ENCODE measurements at regions not wholly inside any gene's neighbourhood (a gene's known extent, or its start where the extent isn't known, plus 50 kb on each side); places are given as distances from the start of the nearest gene placed in this dataset.
"Not testable (repeated sequence)": the region's sequence is repeated elsewhere in the genome, so short reads cannot be mapped to it uniquely, and the experiment has no call there.

- no peak for DNase-seq
- in situ Hi-C loops (cut with HindIII; ENCODE audit: low pct_ligation_motif_present, low pct_unique_long_range_greater_than_20kb, low sequenced_read_pairs), result no loop called here
Observed at GRCh38 chr18:10245846-10246175, 208.6 kb upstream of the APCDD1 start.

DNA sequence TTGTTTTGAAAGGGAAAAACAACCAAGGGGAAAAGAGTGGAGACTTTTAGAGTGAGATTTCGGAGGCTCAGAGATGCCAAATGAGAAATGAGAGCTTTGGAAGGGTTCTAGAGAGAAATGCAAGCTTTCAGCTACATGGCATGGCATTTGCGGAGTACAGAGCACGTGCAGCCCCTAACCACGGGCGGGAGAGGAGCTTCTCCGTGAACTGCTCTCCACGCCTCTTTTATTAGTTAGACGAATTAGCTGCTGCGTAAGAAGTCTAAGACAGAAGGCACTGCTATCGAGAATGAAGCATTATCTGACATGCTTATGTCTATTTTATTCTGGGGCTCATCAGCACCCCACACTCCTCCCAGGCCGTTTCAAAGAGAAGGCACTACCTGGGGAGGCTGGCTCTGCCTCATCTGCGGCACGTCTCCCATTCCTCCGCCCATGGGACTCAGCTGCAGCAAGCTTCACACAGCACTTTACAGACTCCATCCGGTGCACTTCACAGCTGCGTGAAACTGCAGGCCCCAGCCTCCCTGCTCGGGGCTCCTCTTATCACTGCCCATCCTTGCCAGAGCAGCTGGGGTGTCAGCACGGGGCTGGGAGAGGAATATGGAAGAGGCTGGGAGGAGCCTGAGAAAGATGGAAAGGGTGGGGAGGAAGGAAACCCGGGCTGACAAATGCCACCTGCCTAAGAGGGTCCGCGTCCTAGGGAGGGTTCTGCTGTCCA is 207.3 kb upstream of the APCDD1 start:
- DNase-seq, result no peak
- in situ Hi-C loops (cut with HindIII; ENCODE audit: low pct_ligation_motif_present, low pct_unique_long_range_greater_than_20kb, low sequenced_read_pairs), result no loop called here

DNA sequence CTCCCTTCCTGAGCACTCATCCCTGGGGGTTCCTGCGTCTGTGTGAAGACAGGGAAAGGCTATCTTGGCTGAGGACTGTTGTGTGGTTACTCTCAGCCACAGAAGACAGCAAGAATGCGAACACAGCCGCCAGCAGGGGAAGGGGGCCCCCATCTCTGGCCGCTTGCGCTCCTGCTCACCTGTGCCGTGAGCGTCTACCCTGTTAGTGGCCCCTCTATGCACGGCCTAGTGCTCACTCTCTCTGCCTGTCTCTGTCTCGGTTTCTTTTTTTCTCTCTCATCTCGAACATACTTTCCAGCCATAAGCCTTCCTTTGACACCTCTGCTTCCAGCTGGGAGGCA is 206.7 kb upstream of the APCDD1 start:
- DNase-seq, result no peak
- in situ Hi-C loops (cut with HindIII; ENCODE audit: low pct_ligation_motif_present, low pct_unique_long_range_greater_than_20kb, low sequenced_read_pairs), result no loop called here

GRCh38 chr18:10248738-10249137 is 205.7 kb upstream of the APCDD1 start:
- in situ Hi-C loops (cut with HindIII; ENCODE audit: low pct_ligation_motif_present, low pct_unique_long_range_greater_than_20kb, low sequenced_read_pairs), result no loop called here
- DNase-seq, result no peak

- in situ Hi-C loops (cut with HindIII; ENCODE audit: low pct_ligation_motif_present, low pct_unique_long_range_greater_than_20kb, low sequenced_read_pairs), result no loop called here
- DNase-seq, result no peak
Observed at GRCh38 chr18:10249270-10249669, 205.2 kb upstream of the APCDD1 start.

- in situ Hi-C loops (cut with HindIII; ENCODE audit: low pct_ligation_motif_present, low pct_unique_long_range_greater_than_20kb, low sequenced_read_pairs), result no loop called here
Observed at GRCh38 chr18:10249801-10250200, 204.6 kb upstream of the APCDD1 start.

GRCh38 chr18:10252494-10252893 is 201.9 kb upstream of the APCDD1 start:
- in situ Hi-C loops (cut with HindIII; ENCODE audit: low pct_ligation_motif_present, low pct_unique_long_range_greater_than_20kb, low sequenced_read_pairs), result no loop called here

More at GRCh38 chr18:10249801-10250200, 204.6 kb upstream of the APCDD1 start:
- no peak for DNase-seq

GRCh38 chr18:10252952-10253705 is 201.3 kb upstream of the APCDD1 start:
- DNase-seq, result no peak
- in situ Hi-C loops (cut with HindIII; ENCODE audit: low pct_ligation_motif_present, low pct_unique_long_range_greater_than_20kb, low sequenced_read_pairs), result no loop called here

More at GRCh38 chr18:10252494-10252893, 201.9 kb upstream of the APCDD1 start:
- DNase-seq, result no peak

DNA sequence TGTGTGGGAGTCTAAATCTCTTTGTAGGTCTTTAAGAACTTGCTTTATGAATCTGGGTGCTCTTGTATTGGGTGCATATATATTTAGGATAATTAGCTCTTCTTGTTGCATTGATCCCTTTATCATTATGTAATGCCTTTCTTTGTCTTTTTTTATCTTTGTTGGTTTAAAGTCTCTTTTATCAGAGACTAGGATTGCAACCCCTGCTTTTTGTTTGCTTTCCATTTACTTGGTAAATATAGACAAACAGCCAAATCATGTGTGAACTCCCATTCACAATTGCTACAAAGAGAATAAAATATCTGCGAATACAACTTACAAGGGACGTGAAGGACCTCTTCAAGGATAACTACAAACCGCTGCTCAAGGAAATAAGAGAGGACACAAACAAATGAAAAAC is 198.2 kb upstream of the APCDD1 start:
- in situ Hi-C loops (cut with HindIII; ENCODE audit: low pct_ligation_motif_present, low pct_unique_long_range_greater_than_20kb, low sequenced_read_pairs); DNase-seq: not testable (repeated sequence)

DNA sequence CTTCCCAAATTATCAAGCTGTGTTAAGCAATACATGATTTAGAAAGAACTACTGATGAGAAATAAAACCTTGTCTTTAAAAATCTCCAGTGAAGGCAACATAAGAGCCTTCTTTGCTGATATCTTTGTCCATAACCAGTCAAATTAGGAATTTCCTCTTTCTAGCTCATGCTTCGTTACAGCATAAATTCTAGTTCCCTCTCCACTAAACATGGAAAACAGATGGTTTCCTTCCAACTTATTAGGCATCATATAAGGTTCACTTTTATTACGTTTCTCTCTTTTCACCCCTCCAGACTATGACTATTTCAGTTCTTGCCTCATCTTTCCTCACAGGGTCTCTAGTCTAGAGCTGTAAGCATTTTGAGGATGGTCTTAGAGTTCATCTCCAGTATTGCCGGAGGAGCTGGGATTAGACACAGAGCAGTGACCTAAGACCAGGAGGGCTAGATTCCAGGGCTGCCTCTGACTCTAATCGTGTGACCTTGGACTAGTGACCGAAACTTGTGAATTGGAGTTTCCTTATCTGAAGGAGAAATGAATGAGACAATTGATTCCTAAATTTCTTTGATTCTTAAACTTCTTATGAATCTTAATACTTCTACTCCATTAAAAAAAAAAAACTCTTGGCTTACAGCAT is 195.5 kb upstream of the APCDD1 start:
- DNase-seq, result no peak
- in situ Hi-C loops (cut with HindIII; ENCODE audit: low pct_ligation_motif_present, low pct_unique_long_range_greater_than_20kb, low sequenced_read_pairs), result no loop called here

- DNase-seq, result no peak
- in situ Hi-C loops (cut with HindIII; ENCODE audit: low pct_ligation_motif_present, low pct_unique_long_range_greater_than_20kb, low sequenced_read_pairs), result no loop called here
Observed at GRCh38 chr18:10259901-10260300, 194.5 kb upstream of the APCDD1 start.

DNA sequence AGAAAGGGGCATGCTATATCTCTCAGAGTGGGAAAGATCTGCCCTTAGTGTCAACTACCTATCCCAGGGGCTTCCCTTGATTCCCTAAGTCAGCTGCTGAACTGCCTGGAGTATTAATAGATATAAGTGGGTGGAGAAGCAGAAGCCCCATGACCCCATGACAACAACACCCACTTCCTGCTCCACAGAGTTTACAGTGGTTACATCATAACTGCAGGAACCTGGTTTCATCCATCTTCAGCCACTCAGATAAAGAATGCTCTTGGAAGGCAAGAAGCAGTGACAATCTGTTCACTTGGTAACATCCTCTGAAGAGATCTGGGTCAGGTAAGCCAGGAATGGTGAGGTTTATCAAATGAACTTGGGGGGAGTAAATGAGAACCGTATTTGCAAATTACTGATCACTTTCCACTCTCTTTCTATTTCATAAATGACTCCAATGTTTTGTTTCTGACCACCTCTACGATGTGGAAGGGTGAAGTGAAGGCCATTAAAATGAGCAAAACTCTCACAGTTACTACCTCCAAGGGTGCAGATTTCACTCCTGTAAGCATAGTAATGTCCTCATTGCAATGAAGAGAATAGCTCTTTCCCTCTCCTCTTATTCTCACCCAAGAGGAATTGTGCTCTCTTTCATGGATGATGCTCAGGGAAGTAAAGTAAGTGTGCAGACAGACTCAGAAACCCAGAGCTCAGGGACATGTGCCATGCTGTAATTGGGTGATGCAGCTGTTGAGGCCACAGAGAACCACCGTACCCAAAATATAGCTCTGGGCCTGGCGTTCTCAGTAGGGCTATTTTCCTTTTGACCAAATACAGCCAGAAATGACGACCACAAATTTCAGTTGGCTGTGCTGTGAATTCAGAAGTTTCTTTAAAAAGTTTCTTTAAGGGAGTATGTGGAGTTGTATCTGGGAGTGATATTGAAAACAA is 192.8 kb upstream of the APCDD1 start:
- in situ Hi-C loops (cut with HindIII; ENCODE audit: low pct_ligation_motif_present, low pct_unique_long_range_greater_than_20kb, low sequenced_read_pairs), result no loop called here
- DNase-seq, result no peak

- DNase-seq, result no peak
- in situ Hi-C loops (cut with HindIII; ENCODE audit: low pct_ligation_motif_present, low pct_unique_long_range_greater_than_20kb, low sequenced_read_pairs), result no loop called here
Observed at GRCh38 chr18:10262566-10262965, 191.9 kb upstream of the APCDD1 start.

GRCh38 chr18:10264260-10264659 is 190.2 kb upstream of the APCDD1 start:
- in situ Hi-C loops (cut with HindIII; ENCODE audit: low pct_ligation_motif_present, low pct_unique_long_range_greater_than_20kb, low sequenced_read_pairs), result no loop called here
- DNase-seq, result no peak

DNA sequence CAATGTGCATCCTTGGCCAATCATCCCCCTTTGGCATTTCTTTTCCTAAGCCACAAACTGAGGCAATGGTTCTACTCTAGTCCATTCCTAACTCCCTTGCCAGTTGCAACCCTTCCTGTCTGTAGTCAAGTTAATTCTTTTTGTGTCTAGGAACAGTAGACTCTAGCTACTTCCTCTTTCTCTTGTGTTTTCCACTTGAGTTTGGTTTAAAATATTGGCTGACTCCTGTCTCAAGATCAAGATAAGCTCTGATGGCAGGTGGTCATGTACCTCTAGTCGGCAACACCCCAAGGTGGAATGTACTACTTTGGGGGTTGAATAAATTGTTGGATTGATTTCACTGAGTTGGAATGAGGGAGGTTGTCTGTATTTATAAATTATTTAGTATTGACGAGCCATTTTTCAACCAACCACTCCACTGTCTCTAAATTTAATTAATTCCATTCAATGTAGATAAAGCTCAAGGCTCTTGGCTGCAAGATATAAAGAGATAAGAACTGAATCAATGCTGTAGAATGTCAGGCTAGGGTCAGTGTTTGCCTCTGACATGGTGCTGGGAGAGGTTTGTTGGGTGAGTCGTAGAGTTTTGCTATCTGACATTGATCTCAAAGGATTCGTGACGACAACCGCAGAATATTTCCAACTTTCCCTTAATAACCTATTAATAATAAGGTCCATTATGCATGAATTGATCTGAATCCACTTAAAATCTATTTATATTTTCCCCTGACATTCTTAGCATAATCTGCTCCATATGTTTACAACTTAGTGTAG is 188.7 kb upstream of the APCDD1 start:
- in situ Hi-C loops (cut with HindIII; ENCODE audit: low pct_ligation_motif_present, low pct_unique_long_range_greater_than_20kb, low sequenced_read_pairs), result no loop called here
- no peak for DNase-seq

DNA sequence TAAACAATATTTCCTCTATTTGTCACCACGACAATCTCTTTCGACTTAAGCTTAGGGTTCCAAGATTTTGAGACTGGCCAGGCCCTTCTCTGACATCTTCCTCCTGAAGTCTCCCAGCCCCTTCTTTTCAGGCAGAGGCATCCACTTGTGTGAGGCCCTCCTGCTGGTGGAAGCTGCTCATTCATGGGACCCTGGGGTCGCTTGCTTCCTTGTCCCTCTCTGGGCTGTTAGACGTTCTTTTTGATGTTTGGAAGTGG is 188.2 kb upstream of the APCDD1 start:
- DNase-seq, result no peak
- in situ Hi-C loops (cut with HindIII; ENCODE audit: low pct_ligation_motif_present, low pct_unique_long_range_greater_than_20kb, low sequenced_read_pairs), result no loop called here

DNA sequence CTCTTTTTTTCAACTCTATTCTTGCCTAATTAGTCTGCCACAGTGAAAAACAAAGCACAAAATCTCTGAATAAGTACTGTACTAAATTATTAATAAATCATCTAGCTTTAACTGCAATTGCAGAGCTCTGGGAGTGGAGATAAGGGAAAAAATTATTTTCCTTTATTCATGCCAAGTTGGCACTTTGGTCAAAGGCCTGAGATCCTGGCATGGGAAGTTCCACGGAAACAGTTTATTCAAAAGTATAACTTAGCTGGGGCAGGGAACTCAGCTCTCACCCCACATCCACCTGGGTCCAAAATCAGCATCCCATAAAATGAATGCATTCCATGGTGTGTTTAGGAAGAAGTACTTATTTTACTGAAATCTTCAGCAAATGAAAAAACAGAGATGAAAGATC is 185.2 kb upstream of the APCDD1 start:
- in situ Hi-C loops (cut with HindIII; ENCODE audit: low pct_ligation_motif_present, low pct_unique_long_range_greater_than_20kb, low sequenced_read_pairs), result no loop called here
- no peak for DNase-seq

DNA sequence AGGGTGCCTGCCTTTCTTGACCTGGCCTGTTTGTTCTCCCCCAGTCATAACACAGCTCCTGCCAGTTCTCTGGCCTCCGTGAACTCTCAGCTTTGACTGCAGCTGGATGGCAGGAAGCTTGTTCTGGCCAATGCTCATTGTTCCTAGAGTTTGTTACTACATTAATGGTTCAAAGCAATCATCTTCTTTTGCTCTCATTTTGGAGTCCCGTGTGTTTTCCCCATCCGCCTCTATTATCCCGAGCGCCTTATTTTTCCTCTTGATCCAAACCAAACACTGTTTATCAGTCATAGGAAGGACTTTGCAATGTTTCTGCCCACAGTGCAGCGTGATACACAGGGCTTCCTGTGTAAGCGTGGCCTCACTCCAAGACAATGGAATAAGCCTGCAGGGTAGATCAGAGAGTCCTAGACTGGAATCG is 184.3 kb upstream of the APCDD1 start:
- in situ Hi-C loops (cut with HindIII; ENCODE audit: low pct_ligation_motif_present, low pct_unique_long_range_greater_than_20kb, low sequenced_read_pairs), result no loop called here
- DNase-seq, result no peak

Data from ACHN (cell line).